Ovary (tissue), 7 donors: ENCODE measurements at regions not wholly inside any gene's neighbourhood (a gene's known extent, or its start where the extent isn't known, plus 50 kb on each side); places are given as distances from the start of the nearest gene placed in this dataset.

ENCODE experiments used
- DNase-seq, 5 donors: peaks; one replicate each; pipeline ENCODE4 v3.0.0-alpha.2; 2019 to 2020
- H3K27ac ChIP-seq, 2 donors: fragments of 200-600 bp; one replicate each; pipeline versions ENCODE4 v1.5.1 to v1.8.0; 2019 to 2022
- H3K27me3 ChIP-seq: fragments of 200-600 bp; one replicate; pipeline ENCODE4 v1.8.0; 2022
- H3K36me3 ChIP-seq: fragments of 200-600 bp; sonication (generic); one replicate; pipeline ENCODE4 v1.5.1; 2019
- H3K4me1 ChIP-seq: one replicate; pipeline ENCODE4 v1.8.1; 2013; ENCODE audit warnings: mild to moderate bottlenecking, moderate library complexity; ENCODE audit not compliant: insufficient read depth
- H3K4me3 ChIP-seq: fragments of 200-600 bp; sonication (generic); one replicate; pipeline ENCODE4 v1.5.1; 2017
- H3K9me3 ChIP-seq, 2 donors: fragments of 200-600 bp in 1 of 2; sonication (generic) in 1 of 2; one replicate each; pipeline versions ENCODE4 v1.5.1 to v1.8.1; 2013 to 2019; ENCODE audit warnings: mild to moderate bottlenecking in 1 of 2, moderate library complexity in 1 of 2
- EP300 ChIP-seq: sonication (generic); formaldehyde crosslinking; IDR thresholded peaks from one replicate; pipeline ENCODE4 v1.6.1; 2017; ENCODE audit warnings: antibody characterized with exemption
- POLR2A ChIP-seq: fragments of 450-650 bp; IDR thresholded peaks from one replicate; pipeline ENCODE4 v1.6.1; 2017; ENCODE audit warnings: antibody characterized with exemption, mild to moderate bottlenecking, moderate library complexity
- WGBS, 3 donors: extraction: QIAGEN DNeasy Blood & Tissue Kit in 1 of 3; methylation state at CpG; one replicate each; pipeline versions ENCODE4 v1.1.5 to v1.1.7; 2013 to 2017; 5-methylcytosine and 5-hydroxymethylcytosine counted together
- intact Hi-C, 4 donors: fragments of 100-400 bp; cut with DNase I; formaldehyde crosslinking; loops; one replicate each; pipeline versions ENCODE4 v1.11.0 to v1.15.1; 2022 to 2023
- TF ChIP-seq, protein P1 (sequence below), 3 donors: fragments of 450-650 bp in 2 of 3; fragments of 200-600 bp in 1 of 3; IDR thresholded peaks; one replicate each; pipeline versions ENCODE4 v1.5.1 to v1.8.0; 2016 to 2022; ENCODE audit warnings: antibody characterized with exemption in 3 of 3, mild to moderate bottlenecking in 1 of 3
- donor health status: DM: no; HTN: no; CAD: no; lungs with moderate emphysema.
- donor health status: DM: no; HTN: no; CAD: no.
- donor health status: Bipolar disorder and iron deficiency.
- donor health status: DM: no; HTN: no; CAD: no.
- donor health status: DM: yes; HTN: yes; CAD: no.

DNA sequence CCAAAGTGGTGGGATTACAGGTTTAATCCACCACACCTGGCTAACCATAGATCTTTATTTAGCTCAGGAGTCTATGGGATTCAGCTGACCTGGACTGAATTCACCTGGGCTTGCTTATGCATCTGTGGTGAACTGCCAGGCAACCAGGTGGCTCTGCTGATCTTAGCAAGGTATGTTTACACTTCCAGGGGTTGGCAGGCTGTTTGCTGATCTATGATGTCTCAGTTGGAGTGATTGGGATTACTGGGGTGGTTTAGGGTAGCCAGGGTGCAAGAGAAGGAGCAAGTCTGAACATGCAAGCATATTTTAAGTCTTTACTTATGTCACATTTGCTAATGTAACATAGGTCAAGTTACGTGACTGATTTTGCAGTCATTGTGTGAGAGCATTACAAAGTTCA is 63.6 kb upstream of the JAK2 start:
- Histone ChIP-seq H3K4me1 (peaks cover 1% of the 10 kb centered on the region), H3K9me3 (no peaks in the 10 kb centered on the region), H3K27me3 (no peaks in the 10 kb centered on the region), H3K36me3 (no peaks in the 10 kb centered on the region), H3K27ac (no peak overlapping the region), H3K4me3 (no peak overlapping the region)
- DNase-seq, result no peak
- WGBS, 3 donors, result 96 to 100% (median 100%) methylated on average over 1 of the region's 1 CpG
- intact Hi-C loops, result no loop called here
- no peak for TF ChIP-seq POLR2A
- no peak for TF ChIP-seq EP300
- TF ChIP-seq, protein P1, sequence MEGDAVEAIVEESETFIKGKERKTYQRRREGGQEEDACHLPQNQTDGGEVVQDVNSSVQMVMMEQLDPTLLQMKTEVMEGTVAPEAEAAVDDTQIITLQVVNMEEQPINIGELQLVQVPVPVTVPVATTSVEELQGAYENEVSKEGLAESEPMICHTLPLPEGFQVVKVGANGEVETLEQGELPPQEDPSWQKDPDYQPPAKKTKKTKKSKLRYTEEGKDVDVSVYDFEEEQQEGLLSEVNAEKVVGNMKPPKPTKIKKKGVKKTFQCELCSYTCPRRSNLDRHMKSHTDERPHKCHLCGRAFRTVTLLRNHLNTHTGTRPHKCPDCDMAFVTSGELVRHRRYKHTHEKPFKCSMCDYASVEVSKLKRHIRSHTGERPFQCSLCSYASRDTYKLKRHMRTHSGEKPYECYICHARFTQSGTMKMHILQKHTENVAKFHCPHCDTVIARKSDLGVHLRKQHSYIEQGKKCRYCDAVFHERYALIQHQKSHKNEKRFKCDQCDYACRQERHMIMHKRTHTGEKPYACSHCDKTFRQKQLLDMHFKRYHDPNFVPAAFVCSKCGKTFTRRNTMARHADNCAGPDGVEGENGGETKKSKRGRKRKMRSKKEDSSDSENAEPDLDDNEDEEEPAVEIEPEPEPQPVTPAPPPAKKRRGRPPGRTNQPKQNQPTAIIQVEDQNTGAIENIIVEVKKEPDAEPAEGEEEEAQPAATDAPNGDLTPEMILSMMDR (IDR thresholded peaks at IDR 0.05), result no peak

DNA sequence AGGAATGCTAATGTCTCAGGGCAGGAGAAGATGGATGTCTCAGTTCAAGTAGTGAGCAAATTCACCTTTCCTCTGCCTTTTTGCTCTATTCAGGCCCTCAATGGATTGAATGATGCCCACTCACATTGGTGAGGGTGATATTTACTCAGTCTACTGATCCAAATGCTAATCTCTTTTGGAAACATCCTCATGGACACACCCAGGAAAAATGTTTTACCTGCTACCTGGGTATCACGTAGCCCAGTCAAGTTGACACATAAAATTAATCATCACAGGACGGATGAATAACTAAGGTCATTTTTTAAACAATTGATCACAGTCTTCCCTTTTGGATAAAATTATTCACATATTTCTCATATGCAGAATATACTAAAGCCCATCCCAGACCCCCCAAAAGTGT is 63.0 kb upstream of the JAK2 start:
- intact Hi-C loops, result no loop called here
- no peak overlapping the region for H3K27ac ChIP-seq
- 94 to 99% (median 95%) methylated on average over 2 of the region's 2 CpGs for whole genome bisulfite sequencing, 3 donors
- no peak overlapping the region for H3K4me3 ChIP-seq
- H3K9me3 ChIP-seq, result no peaks in the 10 kb centered on the region
- TF ChIP-seq POLR2A (no peak), EP300 (no peak)
- TF ChIP-seq, protein P1 (IDR thresholded peaks at IDR 0.05), result no peak
- peaks cover 1% of the 10 kb centered on the region for H3K4me1 ChIP-seq
- no peak for DNase-seq
- no peaks in the 10 kb centered on the region for H3K36me3 ChIP-seq
- no peaks in the 10 kb centered on the region for H3K27me3 ChIP-seq

DNA sequence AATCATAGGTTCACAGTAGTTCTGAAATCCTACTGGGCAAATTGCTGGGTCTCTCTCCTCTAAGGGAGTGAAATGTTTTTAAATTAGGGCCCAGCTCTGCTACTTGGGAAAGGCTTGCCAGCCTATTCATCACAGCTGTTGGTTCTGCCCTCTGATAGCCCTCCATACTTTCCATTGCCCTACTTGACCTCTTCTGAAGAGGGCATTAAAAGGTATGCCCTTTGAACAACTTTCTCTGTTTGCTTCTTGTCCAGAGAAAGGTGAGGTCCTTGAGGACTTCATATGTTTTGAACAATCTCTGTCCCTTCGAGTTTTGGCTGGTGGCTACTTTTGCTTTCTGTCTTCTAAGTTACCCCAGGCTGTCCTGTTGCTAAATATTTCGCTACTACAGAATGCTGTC is 62.3 kb upstream of the JAK2 start:
- Histone ChIP-seq H3K36me3 (no peaks in the 10 kb centered on the region), H3K4me1 (peaks cover 1% of the 10 kb centered on the region), H3K27ac (no peak overlapping the region), H3K27me3 (no peaks in the 10 kb centered on the region), H3K4me3 (no peak overlapping the region), H3K9me3 (no peaks in the 10 kb centered on the region)
- intact Hi-C loops, result no loop called here
- DNase-seq, result no peak
- TF ChIP-seq EP300 (no peak), POLR2A (no peak)
- TF ChIP-seq, protein P1 (IDR thresholded peaks at IDR 0.05), result no peak
- 89 to 94% (median 93%) methylated on average over 2 of the region's 2 CpGs for WGBS, 3 donors

DNA sequence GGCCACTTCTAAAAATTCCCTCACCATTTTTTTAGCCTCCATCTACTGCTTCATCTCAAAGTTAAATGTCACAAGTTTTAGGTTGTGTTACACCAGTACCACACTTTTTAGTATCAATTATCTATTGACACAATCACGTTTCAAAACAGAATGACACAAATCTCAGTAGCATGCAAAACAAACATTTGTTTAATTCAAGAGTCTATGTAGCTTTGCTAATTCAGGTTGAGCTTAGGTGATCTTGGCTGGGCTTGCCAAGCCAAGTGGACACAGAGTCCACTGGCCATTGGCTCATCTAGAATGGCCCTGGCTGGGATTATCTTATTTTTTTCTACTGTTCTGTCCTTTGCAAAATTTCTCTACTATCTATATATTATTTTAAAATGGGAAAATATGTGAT is 61.9 kb upstream of the JAK2 start:
- no peak overlapping the region for H3K27ac ChIP-seq
- H3K9me3 ChIP-seq, result no peaks in the 10 kb centered on the region
- H3K4me1 ChIP-seq, result peaks cover 1% of the 10 kb centered on the region
- intact Hi-C loops, result no loop called here
- TF ChIP-seq, protein P1 (IDR thresholded peaks at IDR 0.05), result no peak
- no peak for TF ChIP-seq POLR2A
- no peak for TF ChIP-seq EP300
- WGBS, 3 donors, result 82 to 90% (median 85%) methylated on average over 1 of the region's 1 CpG
- H3K27me3 ChIP-seq, result no peaks in the 10 kb centered on the region
- DNase-seq, result no peak
- H3K36me3 ChIP-seq, result no peaks in the 10 kb centered on the region
- H3K4me3 ChIP-seq, result no peak overlapping the region
